ENCODE measurements at regions not wholly inside any gene's neighbourhood (a gene's known extent, or its start where the extent isn't known, plus 50 kb on each side); places are given as distances from the start of the nearest gene placed in this dataset.

DNA sequence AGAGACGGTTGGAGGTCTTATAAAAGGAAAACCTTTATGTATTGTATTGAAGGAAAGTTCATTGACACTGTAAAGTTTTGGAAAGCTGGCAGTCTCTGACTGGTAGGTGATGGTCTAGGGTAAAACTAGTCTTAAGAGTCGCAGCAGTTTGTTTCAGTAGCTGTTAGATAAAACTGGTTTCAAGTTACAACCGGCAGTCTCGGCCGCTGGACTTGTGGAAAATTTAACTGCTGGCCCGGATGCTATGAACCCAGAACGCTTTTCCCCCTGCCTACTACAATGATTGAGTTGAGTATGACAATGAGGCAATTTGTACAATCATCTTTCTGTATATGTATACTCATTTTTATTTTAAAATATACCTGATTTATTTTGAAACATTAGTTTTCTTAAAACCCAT is 1426.9 kb downstream of the AACS start:
- TF ChIP-seq, protein P1, sequence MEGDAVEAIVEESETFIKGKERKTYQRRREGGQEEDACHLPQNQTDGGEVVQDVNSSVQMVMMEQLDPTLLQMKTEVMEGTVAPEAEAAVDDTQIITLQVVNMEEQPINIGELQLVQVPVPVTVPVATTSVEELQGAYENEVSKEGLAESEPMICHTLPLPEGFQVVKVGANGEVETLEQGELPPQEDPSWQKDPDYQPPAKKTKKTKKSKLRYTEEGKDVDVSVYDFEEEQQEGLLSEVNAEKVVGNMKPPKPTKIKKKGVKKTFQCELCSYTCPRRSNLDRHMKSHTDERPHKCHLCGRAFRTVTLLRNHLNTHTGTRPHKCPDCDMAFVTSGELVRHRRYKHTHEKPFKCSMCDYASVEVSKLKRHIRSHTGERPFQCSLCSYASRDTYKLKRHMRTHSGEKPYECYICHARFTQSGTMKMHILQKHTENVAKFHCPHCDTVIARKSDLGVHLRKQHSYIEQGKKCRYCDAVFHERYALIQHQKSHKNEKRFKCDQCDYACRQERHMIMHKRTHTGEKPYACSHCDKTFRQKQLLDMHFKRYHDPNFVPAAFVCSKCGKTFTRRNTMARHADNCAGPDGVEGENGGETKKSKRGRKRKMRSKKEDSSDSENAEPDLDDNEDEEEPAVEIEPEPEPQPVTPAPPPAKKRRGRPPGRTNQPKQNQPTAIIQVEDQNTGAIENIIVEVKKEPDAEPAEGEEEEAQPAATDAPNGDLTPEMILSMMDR (IDR thresholded peaks at IDR 0.05 in 8 of 11, conservative IDR thresholded peaks at IDR 0.05 in 3 of 11), result no peak
- TF ChIP-seq POLR2A (IDR thresholded peaks at IDR 0.05) (no peak), POLR2AphosphoS5 (IDR thresholded peaks at IDR 0.05) (no peak)
- Histone ChIP-seq H3K4me3 (no peak overlapping the region), H3K27ac (no peak overlapping the region), H3K9me3 (peaks cover 0 to 32% (median 19%) of the 10 kb centered on the region in 8 donors), H3K4me1 (no peaks in the 10 kb centered on the region), H3K27me3 (replicated peaks in 1 of 7) (no peaks in the 10 kb centered on the region), H3K36me3 (no peaks in the 10 kb centered on the region)
- 74 to 80% (median 76%) methylated on average over 7 of the region's 7 CpGs for WGBS, 5 donors
- DNase-seq, result no peak
- intact Hi-C loops (cut with DNase I; ENCODE audit: low total_unique reads), result no loop called here

DNA sequence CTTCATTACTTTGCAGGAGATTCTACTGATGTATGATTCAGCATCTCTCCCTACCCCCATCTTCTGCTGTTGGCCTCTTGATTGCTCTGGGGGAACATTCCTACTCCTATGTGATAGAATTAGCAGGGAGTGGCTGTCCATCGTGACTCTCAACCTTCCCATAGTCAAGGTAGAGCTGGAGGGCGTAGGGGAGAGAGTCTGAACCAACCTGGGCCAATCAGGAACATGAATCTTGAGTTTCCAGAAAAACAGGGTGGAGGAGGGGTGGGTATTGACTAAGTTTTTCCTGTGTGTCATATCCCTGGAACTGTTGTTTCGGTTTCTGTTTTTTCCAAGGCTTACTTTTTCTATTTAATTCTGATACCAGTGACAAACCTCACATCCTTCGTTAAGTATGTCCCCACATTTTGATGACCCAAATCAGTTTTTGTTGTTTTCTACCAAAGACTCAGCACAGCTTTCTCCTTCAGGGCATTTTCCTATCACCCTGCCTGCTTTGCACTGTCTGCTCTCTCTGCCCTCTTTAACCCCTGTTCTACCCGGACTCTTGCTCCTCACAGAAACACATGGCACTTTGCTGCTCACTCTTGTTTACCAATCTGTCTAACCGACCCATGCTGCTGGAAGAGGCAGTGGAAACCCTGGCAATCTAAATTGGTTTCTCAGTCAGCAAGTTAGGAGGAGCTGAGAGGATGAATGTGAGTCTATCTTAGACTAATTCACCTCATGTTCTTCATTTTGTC is 1428.3 kb downstream of the AACS start:
- no peak for DNase-seq
- H3K4me3 ChIP-seq, result no peak overlapping the region
- peaks cover 0 to 29% (median 19%) of the 10 kb centered on the region in 8 donors for H3K9me3 ChIP-seq
- 57 to 65% (median 57%) methylated on average over 6 of the region's 6 CpGs for WGBS, 5 donors
- no peaks in the 10 kb centered on the region for H3K4me1 ChIP-seq
- intact Hi-C loops (cut with DNase I; ENCODE audit: low total_unique reads), result no loop called here
- no peaks in the 10 kb centered on the region for H3K27me3 ChIP-seq (replicated peaks in 1 of 7)
- no peaks in the 10 kb centered on the region for H3K36me3 ChIP-seq
- TF ChIP-seq POLR2AphosphoS5 (IDR thresholded peaks at IDR 0.05) (no peak), POLR2A (IDR thresholded peaks at IDR 0.05) (no peak)
- TF ChIP-seq, protein P1 (IDR thresholded peaks at IDR 0.05 in 8 of 11, conservative IDR thresholded peaks at IDR 0.05 in 3 of 11), result no peak
- no peak overlapping the region for H3K27ac ChIP-seq

DNA sequence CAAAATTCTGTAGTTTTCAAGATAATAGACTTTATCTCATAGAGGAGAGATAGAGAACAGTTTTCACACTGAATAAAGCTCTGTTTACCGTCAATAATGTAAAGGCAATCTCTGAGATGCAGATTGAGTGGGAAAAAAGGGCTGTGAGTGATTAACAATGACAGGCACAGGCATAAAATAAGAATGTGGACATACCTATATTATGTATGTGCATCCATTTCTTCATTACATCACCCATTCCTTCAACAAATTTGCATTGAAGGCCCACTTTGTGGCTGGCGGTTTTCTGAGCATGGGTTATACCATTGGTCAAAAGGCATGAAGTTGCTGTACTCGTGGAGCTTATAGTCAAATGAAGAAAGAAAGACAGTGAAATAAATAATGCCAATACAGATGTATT is 1431.0 kb downstream of the AACS start:
- Histone ChIP-seq H3K27ac (no peak overlapping the region), H3K9me3 (peaks cover 0 to 6% (median 1%) of the 10 kb centered on the region in 8 donors), H3K27me3 (replicated peaks in 1 of 7) (no peaks in the 10 kb centered on the region), H3K4me3 (no peak overlapping the region), H3K36me3 (no peaks in the 10 kb centered on the region), H3K4me1 (no peaks in the 10 kb centered on the region)
- TF ChIP-seq, protein P1 (IDR thresholded peaks at IDR 0.05 in 8 of 11, conservative IDR thresholded peaks at IDR 0.05 in 3 of 11), result no peak
- no peak for TF ChIP-seq POLR2A (IDR thresholded peaks at IDR 0.05)
- TF ChIP-seq POLR2AphosphoS5 (IDR thresholded peaks at IDR 0.05), result no peak
- 65 to 81% (median 74%) methylated on average over 3 of the region's 3 CpGs for WGBS, 5 donors
- intact Hi-C loops (cut with DNase I; ENCODE audit: low total_unique reads), result no loop called here
- no peak for DNase-seq

DNA sequence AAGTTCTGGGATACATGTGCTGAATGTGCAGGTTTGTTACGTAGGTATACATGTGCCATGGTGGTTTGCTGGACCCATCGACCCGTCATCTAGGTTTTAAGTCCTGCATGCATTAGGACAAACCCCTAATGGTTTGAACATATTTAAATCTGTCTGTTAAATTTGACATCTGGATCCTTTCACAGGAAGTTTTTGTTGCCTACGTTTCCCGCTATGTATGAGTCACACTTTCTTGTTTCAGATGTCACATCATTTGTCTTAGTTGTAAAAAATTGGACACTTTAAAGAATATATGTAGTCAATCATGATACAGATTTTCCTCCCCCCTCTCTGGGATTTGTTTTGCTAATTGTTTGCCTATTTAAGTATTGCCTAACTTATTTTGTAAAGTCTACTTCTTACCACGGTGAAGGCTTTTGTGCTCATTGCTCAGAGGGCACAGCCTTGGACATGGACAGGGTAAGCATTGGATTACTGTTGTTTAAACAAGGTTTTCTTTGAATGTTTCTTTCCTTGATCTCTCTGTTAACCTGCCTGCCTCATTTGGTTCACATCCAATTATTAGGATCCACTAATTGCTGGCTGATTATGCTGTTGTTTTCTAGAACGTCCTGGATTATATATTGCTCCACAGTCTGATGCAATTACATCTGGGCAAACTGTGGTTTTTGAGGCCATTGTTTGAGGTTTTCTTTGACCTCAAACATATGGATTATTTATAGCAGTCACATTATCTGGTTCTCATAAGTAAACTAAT is 1441.4 kb downstream of the AACS start:
- Histone ChIP-seq H3K27ac (no peak overlapping the region), H3K4me1 (no peaks in the 10 kb centered on the region), H3K9me3 (peaks cover 0 to 40% (median 20%) of the 10 kb centered on the region in 8 donors), H3K4me3 (no peak overlapping the region), H3K27me3 (replicated peaks in 1 of 7) (no peaks in the 10 kb centered on the region), H3K36me3 (no peaks in the 10 kb centered on the region)
- WGBS, 5 donors, result 40 to 49% (median 47%) methylated on average over 7 of the region's 7 CpGs
- no peak for DNase-seq
- TF ChIP-seq POLR2A (IDR thresholded peaks at IDR 0.05), result no peak
- TF ChIP-seq, protein P1 (IDR thresholded peaks at IDR 0.05 in 8 of 11, conservative IDR thresholded peaks at IDR 0.05 in 3 of 11), result no peak
- no peak for TF ChIP-seq POLR2AphosphoS5 (IDR thresholded peaks at IDR 0.05)
- intact Hi-C loops (cut with DNase I; ENCODE audit: low total_unique reads), result no loop called here
